Uterus (tissue), 3 donors: ENCODE measurements at regions not wholly inside any gene's neighbourhood (a gene's known extent, or its start where the extent isn't known, plus 50 kb on each side); places are given as distances from the start of the nearest gene placed in this dataset.
"Not testable (repeated sequence)": the region's sequence is repeated elsewhere in the genome, so short reads cannot be mapped to it uniquely, and the experiment has no call there.

Experiments used
- DNase-seq, 2 donors: peaks; one replicate each; pipeline ENCODE4 v3.0.0-alpha.2; 2019 to 2020
- H3K27ac ChIP-seq, 2 donors: fragments of 200-600 bp; sonication (generic); 1 replicate in 1 of 2; 2 replicates in 1 of 2; pipeline ENCODE4 v1.5.1; 2016 to 2018
- H3K27me3 ChIP-seq, 2 donors: fragments of 200-600 bp; sonication (generic); one replicate each; pipeline ENCODE4 v1.5.1; 2018 to 2019; ENCODE audit warnings: control low read depth in 1 of 2
- H3K36me3 ChIP-seq, 2 donors: fragments of 200-600 bp; sonication (generic); one replicate each; pipeline ENCODE4 v1.5.1; 2019; ENCODE audit warnings: control low read depth in 1 of 2
- H3K4me1 ChIP-seq, 2 donors: fragments of 200-600 bp; sonication (generic); one replicate each; pipeline ENCODE4 v1.5.1; 2018 to 2019; ENCODE audit warnings: control low read depth in 1 of 2
- H3K4me3 ChIP-seq, 2 donors: fragments of 200-600 bp; sonication (generic); 1 replicate in 1 of 2; 2 replicates in 1 of 2; pipeline ENCODE4 v1.5.1; 2018 to 2019; ENCODE audit warnings: mild to moderate bottlenecking in 1 of 2
- H3K9me3 ChIP-seq, 2 donors: fragments of 200-600 bp; sonication (generic); one replicate each; pipeline ENCODE4 v1.5.1; 2019; ENCODE audit warnings: control low read depth in 1 of 2
- CTCF ChIP-seq, 4 experiments: fragments of 200-600 bp in 2 of 4; fragments of 450-650 bp in 2 of 4; sonication (generic) in 2 of 4; IDR thresholded peaks; one replicate each; pipeline ENCODE4 v1.5.1; 2016 to 2019; ENCODE audit warnings: antibody characterized with exemption in 4 of 4, mild to moderate bottlenecking in 2 of 4, moderate library complexity in 1 of 4
- POLR2A ChIP-seq, 2 donors: fragments of 450-650 bp; IDR thresholded peaks; one replicate each; pipeline ENCODE4 v1.6.1; 2016; ENCODE audit warnings: antibody characterized with exemption in 2 of 2, mild to moderate bottlenecking in 1 of 2, moderate library complexity in 1 of 2
- intact Hi-C: fragments of 100-400 bp; cut with DNase I; formaldehyde crosslinking; loops from one replicate; pipeline ENCODE4 v1.15.1; 2023; ENCODE audit warnings: low total_unique reads
- donor health status: DM: yes; HTN: yes; CAD: no.

- Histone ChIP-seq H3K27ac (no peak overlapping the region), H3K4me3 (no peak overlapping the region), H3K27me3 (no peaks in the 10 kb centered on the region), H3K9me3 (no peaks in the 10 kb centered on the region), H3K4me1 (no peaks in the 10 kb centered on the region), H3K36me3 (no peaks in the 10 kb centered on the region)
- no peak for TF ChIP-seq CTCF (IDR thresholded peaks at IDR 0.05)
- TF ChIP-seq POLR2A (IDR thresholded peaks at IDR 0.05): no peak
- no peak for DNase-seq
- intact Hi-C loops: no loop called here
Observed at GRCh38 chr17:52442350-52442749, 283.8 kb upstream of the CA10 start.

- Histone ChIP-seq H3K27ac (no peak overlapping the region), H3K9me3 (no peaks in the 10 kb centered on the region), H3K27me3 (no peaks in the 10 kb centered on the region), H3K4me1 (no peaks in the 10 kb centered on the region), H3K4me3 (no peak overlapping the region), H3K36me3 (no peaks in the 10 kb centered on the region)
- intact Hi-C loops: no loop called here
- no peak for TF ChIP-seq CTCF (IDR thresholded peaks at IDR 0.05)
- TF ChIP-seq POLR2A (IDR thresholded peaks at IDR 0.05): no peak
- no peak for DNase-seq
Observed at GRCh38 chr17:52420555-52421078, 262.1 kb upstream of the CA10 start.

GRCh38 chr17:52419229-52419641, 260.7 kb upstream of the CA10 start:
- H3K27ac ChIP-seq: no peak overlapping the region
- no peaks in the 10 kb centered on the region for H3K36me3 ChIP-seq
- no peak for TF ChIP-seq CTCF (IDR thresholded peaks at IDR 0.05)
- no peak for TF ChIP-seq POLR2A (IDR thresholded peaks at IDR 0.05)
- H3K27me3 ChIP-seq: no peaks in the 10 kb centered on the region
- no peak overlapping the region for H3K4me3 ChIP-seq
- no peaks in the 10 kb centered on the region for H3K9me3 ChIP-seq
- no peak for DNase-seq
- intact Hi-C loops: no loop called here
- H3K4me1 ChIP-seq: no peaks in the 10 kb centered on the region

- Histone ChIP-seq H3K4me3 (no peak overlapping the region), H3K36me3 (no peaks in the 10 kb centered on the region), H3K27ac (no peak overlapping the region), H3K9me3 (no peaks in the 10 kb centered on the region), H3K27me3 (no peaks in the 10 kb centered on the region), H3K4me1 (no peaks in the 10 kb centered on the region)
- no peak for TF ChIP-seq POLR2A (IDR thresholded peaks at IDR 0.05)
- no peak for TF ChIP-seq CTCF (IDR thresholded peaks at IDR 0.05)
- intact Hi-C loops: no loop called here
- no peak for DNase-seq
Observed at GRCh38 chr17:52410781-52411180, 252.3 kb upstream of the CA10 start.

- H3K36me3 ChIP-seq, H3K4me3 ChIP-seq, H3K27ac ChIP-seq, H3K4me1 ChIP-seq, DNase-seq, intact Hi-C loops, H3K27me3 ChIP-seq, H3K9me3 ChIP-seq: not testable (repeated sequence)
Observed at GRCh38 chr17:52409222-52409621, 250.7 kb upstream of the CA10 start.

- H3K27ac ChIP-seq: no peak overlapping the region
- intact Hi-C loops: no loop called here
- no peaks in the 10 kb centered on the region for H3K36me3 ChIP-seq
- H3K27me3 ChIP-seq: no peaks in the 10 kb centered on the region
- no peaks in the 10 kb centered on the region for H3K4me1 ChIP-seq
- H3K9me3 ChIP-seq: no peaks in the 10 kb centered on the region
- no peak overlapping the region for H3K4me3 ChIP-seq
- no peak for DNase-seq
- no peak for TF ChIP-seq CTCF (IDR thresholded peaks at IDR 0.05)
Observed at GRCh38 chr17:52395308-52395707, 236.8 kb upstream of the CA10 start.
